K562 (cell line): ENCODE measurements at regions not wholly inside any gene's neighbourhood (a gene's known extent, or its start where the extent isn't known, plus 50 kb on each side); places are given as distances from the start of the nearest gene placed in this dataset.

Source experiments
- CTCF ChIP-seq, 3 experiments: IDR thresholded peaks in 2 of 3; conservative IDR thresholded peaks in 1 of 3; 2 replicates each; pipeline ENCODE4 v1.5.1; 2011 to 2012; ENCODE audit warnings: low read length in 3 of 3, mild to moderate bottlenecking in 3 of 3, control low read depth in 2 of 3, improper control_type of control experiment in 1 of 3, inconsistent platforms in 1 of 3, low read depth in 1 of 3, mixed read lengths in 1 of 3, moderate library complexity in 1 of 3; ENCODE audit not compliant: insufficient read depth in 2 of 3
- FOXK1 ChIP-seq: sonication (generic); formaldehyde crosslinking; IDR thresholded peaks from 2 replicates; pipeline ENCODE4 v1.8.0; 2022; ENCODE audit warnings: missing genetic modification reagents, mild to moderate bottlenecking, borderline replicate concordance
- HMG20B ChIP-seq: fragments of 250-450 bp; sonication (Bioruptor Pico); IDR thresholded peaks from 2 replicates; pipeline ENCODE4 v1.5.0; 2021; ENCODE audit warnings: mild to moderate bottlenecking
- KDM1A ChIP-seq, 2 experiments: fragments of 450-650 bp; IDR thresholded peaks; 2 replicates each; pipeline ENCODE4 v1.6.1; 2016; ENCODE audit warnings: mild to moderate bottlenecking in 2 of 2
- MTA3 ChIP-seq: fragments of 450-650 bp; formaldehyde crosslinking; IDR thresholded peaks from 2 replicates; pipeline ENCODE4 v1.6.1; 2017; ENCODE audit warnings: mild to moderate bottlenecking, borderline replicate concordance
- NR1H2 ChIP-seq: sonication (generic); formaldehyde crosslinking; IDR thresholded peaks from 2 replicates; pipeline ENCODE4 v1.4.0; 2020; ENCODE audit warnings: mild to moderate bottlenecking, missing genetic modification reagents
- PTTG1 ChIP-seq: fragments of 450-650 bp; IDR thresholded peaks from 2 replicates; pipeline ENCODE4 v1.6.1; 2016; ENCODE audit warnings: low read depth, mild to moderate bottlenecking, missing genetic modification characterization, missing compliant biosample characterization
- SMARCC2 ChIP-seq: fragments of 450-650 bp; IDR thresholded peaks from 2 replicates; pipeline ENCODE4 v1.6.1; 2017; ENCODE audit warnings: antibody characterized with exemption, moderate library complexity, mild to moderate bottlenecking, low read depth
- SREBF2 ChIP-seq: sonication (generic); formaldehyde crosslinking; IDR thresholded peaks from 2 replicates; pipeline ENCODE4 v1.4.0; 2020; ENCODE audit warnings: mild to moderate bottlenecking, missing genetic modification reagents
- TEAD4 ChIP-seq, 2 experiments: sonication (generic) in 1 of 2; formaldehyde crosslinking in 1 of 2; IDR thresholded peaks; 2 replicates each; pipeline versions ENCODE4 v1.6.1 to v1.8.0; 2012 to 2022; ENCODE audit warnings: borderline replicate concordance in 1 of 2, inconsistent platforms in 1 of 2, low read length in 1 of 2, mild to moderate bottlenecking in 1 of 2, missing genetic modification reagents in 1 of 2
- TF ChIP-seq, protein P1 (sequence below): fragments of 450-650 bp; IDR thresholded peaks from 2 replicates; pipeline ENCODE4 v1.6.1; 2017; ENCODE audit warnings: antibody characterized with exemption, mild to moderate bottlenecking
- TF ChIP-seq, protein P2 (sequence below): sonication (generic); formaldehyde crosslinking; IDR thresholded peaks from 2 replicates; pipeline ENCODE4 v1.8.1; 2022; ENCODE audit warnings: missing genetic modification reagents

DNA sequence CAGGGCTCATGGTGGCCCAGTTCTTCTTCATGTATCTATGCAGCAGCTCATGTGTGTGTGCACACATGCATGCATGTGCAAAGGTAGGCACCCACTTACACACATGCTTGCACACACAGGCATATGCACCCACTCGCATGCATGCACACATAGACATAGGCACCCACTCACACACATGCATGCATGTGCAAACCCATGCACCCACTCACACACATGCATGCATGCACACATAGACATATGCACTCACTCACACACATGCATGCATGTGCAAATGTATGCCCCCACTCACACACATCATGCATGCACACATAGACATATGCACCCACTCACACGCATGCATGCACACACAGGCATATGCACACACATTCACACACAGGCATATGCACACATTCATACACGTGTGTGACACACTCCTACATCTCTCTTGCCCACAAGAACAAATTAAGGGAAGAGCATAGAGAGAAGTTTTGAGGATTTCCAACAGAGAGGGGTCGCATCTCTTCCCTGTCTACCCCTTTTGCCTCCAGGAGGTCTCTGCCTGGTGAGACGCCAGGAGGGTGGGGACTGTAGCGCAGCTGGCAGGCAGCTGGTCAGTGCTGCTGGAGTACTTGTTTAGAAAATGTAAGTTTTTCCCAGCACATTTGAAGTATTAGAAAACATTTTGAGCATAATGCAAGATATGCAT is 63.9 kb upstream of the ARHGEF7 start:
- TF ChIP-seq, protein P1, sequence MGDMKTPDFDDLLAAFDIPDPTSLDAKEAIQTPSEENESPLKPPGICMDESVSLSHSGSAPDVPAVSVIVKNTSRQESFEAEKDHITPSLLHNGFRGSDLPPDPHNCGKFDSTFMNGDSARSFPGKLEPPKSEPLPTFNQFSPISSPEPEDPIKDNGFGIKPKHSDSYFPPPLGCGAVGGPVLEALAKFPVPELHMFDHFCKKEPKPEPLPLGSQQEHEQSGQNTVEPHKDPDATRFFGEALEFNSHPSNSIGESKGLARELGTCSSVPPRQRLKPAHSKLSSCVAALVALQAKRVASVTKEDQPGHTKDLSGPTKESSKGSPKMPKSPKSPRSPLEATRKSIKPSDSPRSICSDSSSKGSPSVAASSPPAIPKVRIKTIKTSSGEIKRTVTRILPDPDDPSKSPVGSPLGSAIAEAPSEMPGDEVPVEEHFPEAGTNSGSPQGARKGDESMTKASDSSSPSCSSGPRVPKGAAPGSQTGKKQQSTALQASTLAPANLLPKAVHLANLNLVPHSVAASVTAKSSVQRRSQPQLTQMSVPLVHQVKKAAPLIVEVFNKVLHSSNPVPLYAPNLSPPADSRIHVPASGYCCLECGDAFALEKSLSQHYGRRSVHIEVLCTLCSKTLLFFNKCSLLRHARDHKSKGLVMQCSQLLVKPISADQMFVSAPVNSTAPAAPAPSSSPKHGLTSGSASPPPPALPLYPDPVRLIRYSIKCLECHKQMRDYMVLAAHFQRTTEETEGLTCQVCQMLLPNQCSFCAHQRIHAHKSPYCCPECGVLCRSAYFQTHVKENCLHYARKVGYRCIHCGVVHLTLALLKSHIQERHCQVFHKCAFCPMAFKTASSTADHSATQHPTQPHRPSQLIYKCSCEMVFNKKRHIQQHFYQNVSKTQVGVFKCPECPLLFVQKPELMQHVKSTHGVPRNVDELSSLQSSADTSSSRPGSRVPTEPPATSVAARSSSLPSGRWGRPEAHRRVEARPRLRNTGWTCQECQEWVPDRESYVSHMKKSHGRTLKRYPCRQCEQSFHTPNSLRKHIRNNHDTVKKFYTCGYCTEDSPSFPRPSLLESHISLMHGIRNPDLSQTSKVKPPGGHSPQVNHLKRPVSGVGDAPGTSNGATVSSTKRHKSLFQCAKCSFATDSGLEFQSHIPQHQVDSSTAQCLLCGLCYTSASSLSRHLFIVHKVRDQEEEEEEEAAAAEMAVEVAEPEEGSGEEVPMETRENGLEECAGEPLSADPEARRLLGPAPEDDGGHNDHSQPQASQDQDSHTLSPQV = no peak
- no peak for TF ChIP-seq FOXK1
- TF ChIP-seq SMARCC2 = no peak
- TF ChIP-seq, protein P2, sequence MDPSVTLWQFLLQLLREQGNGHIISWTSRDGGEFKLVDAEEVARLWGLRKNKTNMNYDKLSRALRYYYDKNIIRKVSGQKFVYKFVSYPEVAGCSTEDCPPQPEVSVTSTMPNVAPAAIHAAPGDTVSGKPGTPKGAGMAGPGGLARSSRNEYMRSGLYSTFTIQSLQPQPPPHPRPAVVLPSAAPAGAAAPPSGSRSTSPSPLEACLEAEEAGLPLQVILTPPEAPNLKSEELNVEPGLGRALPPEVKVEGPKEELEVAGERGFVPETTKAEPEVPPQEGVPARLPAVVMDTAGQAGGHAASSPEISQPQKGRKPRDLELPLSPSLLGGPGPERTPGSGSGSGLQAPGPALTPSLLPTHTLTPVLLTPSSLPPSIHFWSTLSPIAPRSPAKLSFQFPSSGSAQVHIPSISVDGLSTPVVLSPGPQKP (CRISPR knock-in tag) = no peak
- TF ChIP-seq CTCF (IDR thresholded peaks at IDR 0.05 in 2 of 3, conservative IDR thresholded peaks at IDR 0.05 in 1 of 3; ENCODE audit: insufficient read depth in 2 of 3, low read depth in 1 of 3, low read length in 3 of 3) = no peak
- TF ChIP-seq TEAD4 (IDR thresholded peaks at IDR 0.05; ENCODE audit: low read length) = no peak
- no peak for TF ChIP-seq TEAD4 (CRISPR knock-in tag; IDR thresholded peaks at IDR 0.05; ENCODE audit: borderline replicate concordance)
- TF ChIP-seq KDM1A (IDR thresholded peaks at IDR 0.05) = no peak
- TF ChIP-seq NR1H2 (CRISPR knock-in tag) = no peak
- TF ChIP-seq MTA3 = no peak
- TF ChIP-seq PTTG1 (tag) = no peak
- TF ChIP-seq SREBF2 = no peak
- no peak for TF ChIP-seq HMG20B (CRISPR knock-in tag)
